ENCODE measurements at regions not wholly inside any gene's neighbourhood (a gene's known extent, or its start where the extent isn't known, plus 50 kb on each side); places are given as distances from the start of the nearest gene placed in this dataset.
"Not testable (repeated sequence)": the region's sequence is repeated elsewhere in the genome, so short reads cannot be mapped to it uniquely, and the experiment has no call there.

GRCh38 chrX:125681507-125681906, 361.8 kb downstream of the TEX13C start:
- POLR2A ChIA-PET (ENCODE audit: unreplicated experiment): no interaction called here
- Histone ChIP-seq H3K27me3 (ENCODE audit: low read length) (no peaks in the 10 kb centered on the region), H3K9me3 (ENCODE audit: low read length) (no peaks in the 10 kb centered on the region), H3K9ac (ENCODE audit: low read length) (no peak overlapping the region), H3K4me1 (ENCODE audit: insufficient read depth, low read length) (no peaks in the 10 kb centered on the region), H3K79me2 (ENCODE audit: low read length) (no peaks in the 10 kb centered on the region), H3K4me3 (ENCODE audit: low read length) (no peak overlapping the region), H3F3A (ENCODE audit: low read length, unreplicated experiment) (no peaks in the 10 kb centered on the region), H3K27ac (ENCODE audit: low read length) (no peak overlapping the region), H3K4me2 (ENCODE audit: low read length) (no peak overlapping the region), H3K36me3 (ENCODE audit: low read depth, low read length) (no peaks in the 10 kb centered on the region), H3K9me2 (replicated peaks; ENCODE audit: low read length) (no peaks in the 10 kb centered on the region), H2AFZ (ENCODE audit: low read length) (no peak overlapping the region), H4K20me1 (ENCODE audit: low read length) (no peaks in the 10 kb centered on the region)
- intact Hi-C loops (cut with micrococcal nuclease): no loop called here
- no peak for ATAC-seq
- no TSS peak for BruUV-seq (replicated peaks)
- no peak for DNase-seq
- TF ChIP-seq CTCF (conservative IDR thresholded peaks at IDR 0.05; ENCODE audit: low read depth, low read length) (no peak), EZH2 (IDR thresholded peaks at IDR 0.05; ENCODE audit: low read length, unreplicated experiment) (no peak), EZH2phosphoT487 (IDR thresholded peaks at IDR 0.05; ENCODE audit: borderline replicate concordance, low read length) (no peak)
- CTCF ChIA-PET: no interaction called here

- H3K9me3 ChIP-seq (ENCODE audit: low read length); BruUV-seq (replicated peaks); intact Hi-C loops (cut with micrococcal nuclease); H3K4me3 ChIP-seq (ENCODE audit: low read length); H3K9me2 ChIP-seq (replicated peaks; ENCODE audit: low read length); H2AFZ ChIP-seq (ENCODE audit: low read length); H3K36me3 ChIP-seq (ENCODE audit: low read depth, low read length); H4K20me1 ChIP-seq (ENCODE audit: low read length); H3K79me2 ChIP-seq (ENCODE audit: low read length); POLR2A ChIA-PET (ENCODE audit: unreplicated experiment); H3K9ac ChIP-seq (ENCODE audit: low read length); H3K4me1 ChIP-seq (ENCODE audit: insufficient read depth, low read length); H3K4me2 ChIP-seq (ENCODE audit: low read length); H3K27me3 ChIP-seq (ENCODE audit: low read length); H3F3A ChIP-seq (ENCODE audit: low read length, unreplicated experiment); DNase-seq; H3K27ac ChIP-seq (ENCODE audit: low read length); CTCF ChIA-PET; ATAC-seq: not testable (repeated sequence)
These were observed 370.9 kb downstream of the TEX13C start for GRCh38 chrX:125690522-125690921.

GRCh38 chrX:125694171-125694570, 374.5 kb downstream of the TEX13C start:
- BruUV-seq (replicated peaks): no TSS peak
- Histone ChIP-seq H3K79me2 (ENCODE audit: low read length) (no peaks in the 10 kb centered on the region), H3K27me3 (ENCODE audit: low read length) (no peaks in the 10 kb centered on the region), H3K9ac (ENCODE audit: low read length) (no peak overlapping the region), H2AFZ (ENCODE audit: low read length) (no peak overlapping the region), H3K36me3 (ENCODE audit: low read depth, low read length) (no peaks in the 10 kb centered on the region), H3K4me2 (ENCODE audit: low read length) (no peak overlapping the region), H3K9me2 (replicated peaks; ENCODE audit: low read length) (no peaks in the 10 kb centered on the region), H3K9me3 (ENCODE audit: low read length) (no peaks in the 10 kb centered on the region), H3F3A (ENCODE audit: low read length, unreplicated experiment) (no peaks in the 10 kb centered on the region), H3K4me1 (ENCODE audit: insufficient read depth, low read length) (no peaks in the 10 kb centered on the region), H3K27ac (ENCODE audit: low read length) (no peak overlapping the region), H3K4me3 (ENCODE audit: low read length) (no peak overlapping the region), H4K20me1 (ENCODE audit: low read length) (no peaks in the 10 kb centered on the region)
- ChIA-PET CTCF (no interaction called here), POLR2A (ENCODE audit: unreplicated experiment) (no interaction called here)
- intact Hi-C loops (cut with micrococcal nuclease): no loop called here
- ATAC-seq (no peak), DNase-seq (no peak)
- TF ChIP-seq EZH2phosphoT487 (IDR thresholded peaks at IDR 0.05; ENCODE audit: borderline replicate concordance, low read length) (no peak), EZH2 (IDR thresholded peaks at IDR 0.05; ENCODE audit: low read length, unreplicated experiment) (no peak)

- H3K36me3 ChIP-seq (ENCODE audit: low read depth, low read length): no peaks in the 10 kb centered on the region
- intact Hi-C loops (cut with micrococcal nuclease): no loop called here
- no peaks in the 10 kb centered on the region for H3K9me3 ChIP-seq (ENCODE audit: low read length)
- ChIA-PET POLR2A (ENCODE audit: unreplicated experiment) (no interaction called here), CTCF (no interaction called here)
- H3K9me2 ChIP-seq (replicated peaks; ENCODE audit: low read length): no peaks in the 10 kb centered on the region
- TF ChIP-seq EZH2 (IDR thresholded peaks at IDR 0.05; ENCODE audit: low read length, unreplicated experiment): no peak
- BruUV-seq (replicated peaks): no TSS peak
- H2AFZ ChIP-seq (ENCODE audit: low read length): no peak overlapping the region
- no peaks in the 10 kb centered on the region for H3K27me3 ChIP-seq (ENCODE audit: low read length)
- no peaks in the 10 kb centered on the region for H3K4me1 ChIP-seq (ENCODE audit: insufficient read depth, low read length)
- H3K27ac ChIP-seq (ENCODE audit: low read length): no peak overlapping the region
- H3K4me2 ChIP-seq (ENCODE audit: low read length): no peak overlapping the region
- no peak overlapping the region for H3K4me3 ChIP-seq (ENCODE audit: low read length)
- DNase-seq: no peak
- no peaks in the 10 kb centered on the region for H3F3A ChIP-seq (ENCODE audit: low read length, unreplicated experiment)
- no peak overlapping the region for H3K9ac ChIP-seq (ENCODE audit: low read length)
- H4K20me1 ChIP-seq (ENCODE audit: low read length): no peaks in the 10 kb centered on the region
- H3K79me2 ChIP-seq (ENCODE audit: low read length): no peaks in the 10 kb centered on the region
- ATAC-seq: no peak
These were observed 389.4 kb downstream of the TEX13C start for GRCh38 chrX:125709074-125709473.
